Type B pancreatic cell (in vitro differentiated cells): ENCODE measurements at regions not wholly inside any gene's neighbourhood (a gene's known extent, or its start where the extent isn't known, plus 50 kb on each side); places are given as distances from the start of the nearest gene placed in this dataset.

ENCODE experiments used
- DNase-seq: peaks from one replicate; pipeline ENCODE4 v3.0.0; 2021; ENCODE audit warnings: mixed read lengths; ENCODE audit not compliant: unreplicated experiment; ENCODE audit errors: extremely low spot score
- H3K27ac Mint-ChIP-seq: 2 replicates; pipeline ENCODE4 v1.8.0; 2021; ENCODE audit warnings: mild to moderate bottlenecking, mixed read lengths
- H3K27me3 Mint-ChIP-seq: 2 replicates; pipeline ENCODE4 v1.8.0; 2021; ENCODE audit warnings: mixed read lengths
- H3K36me3 Mint-ChIP-seq: 2 replicates; pipeline ENCODE4 v1.8.0; 2021; ENCODE audit warnings: mixed read lengths
- H3K4me1 Mint-ChIP-seq: one replicate; pipeline ENCODE4 v1.8.0; 2021; ENCODE audit warnings: mixed read lengths; ENCODE audit not compliant: unreplicated experiment
- H3K4me3 Mint-ChIP-seq: 2 replicates; pipeline ENCODE4 v1.8.0; 2021; ENCODE audit warnings: mild to moderate bottlenecking, mixed read lengths
- H3K9me3 Mint-ChIP-seq: 2 replicates; pipeline ENCODE4 v1.8.0; 2021; ENCODE audit warnings: mixed read lengths
- CTCF ChIP-seq: fragments of 200-600 bp; sonication (generic); conservative IDR thresholded peaks from 2 replicates; pipeline ENCODE4 v1.5.0; 2021; ENCODE audit warnings: antibody characterized with exemption, mild to moderate bottlenecking

GRCh38 chr2:215697003-215697402 lies 261.1 kb upstream of the FN1 start:
- DNase-seq = no peak
- H3K4me1 Mint-ChIP-seq = peaks cover 25% of the 10 kb centered on the region

GRCh38 chr2:215695861-215696260 lies 260.0 kb upstream of the FN1 start:
- peaks cover 4% of the 10 kb centered on the region for H3K9me3 Mint-ChIP-seq
- no peaks in the 10 kb centered on the region for H3K27me3 Mint-ChIP-seq
- H3K27ac Mint-ChIP-seq = no peak overlapping the region
- no peak for TF ChIP-seq CTCF
- H3K4me1 Mint-ChIP-seq = peaks cover 31% of the 10 kb centered on the region
- no peaks in the 10 kb centered on the region for H3K36me3 Mint-ChIP-seq
- H3K4me3 Mint-ChIP-seq = no peak overlapping the region
- DNase-seq = no peak

More at GRCh38 chr2:215697003-215697402, 261.1 kb upstream of the FN1 start:
- Mint-ChIP-seq H3K27me3 (no peaks in the 10 kb centered on the region), H3K36me3 (no peaks in the 10 kb centered on the region), H3K27ac (no peak overlapping the region), H3K4me3 (no peak overlapping the region), H3K9me3 (peaks cover 4% of the 10 kb centered on the region)
- no peak for TF ChIP-seq CTCF

DNA sequence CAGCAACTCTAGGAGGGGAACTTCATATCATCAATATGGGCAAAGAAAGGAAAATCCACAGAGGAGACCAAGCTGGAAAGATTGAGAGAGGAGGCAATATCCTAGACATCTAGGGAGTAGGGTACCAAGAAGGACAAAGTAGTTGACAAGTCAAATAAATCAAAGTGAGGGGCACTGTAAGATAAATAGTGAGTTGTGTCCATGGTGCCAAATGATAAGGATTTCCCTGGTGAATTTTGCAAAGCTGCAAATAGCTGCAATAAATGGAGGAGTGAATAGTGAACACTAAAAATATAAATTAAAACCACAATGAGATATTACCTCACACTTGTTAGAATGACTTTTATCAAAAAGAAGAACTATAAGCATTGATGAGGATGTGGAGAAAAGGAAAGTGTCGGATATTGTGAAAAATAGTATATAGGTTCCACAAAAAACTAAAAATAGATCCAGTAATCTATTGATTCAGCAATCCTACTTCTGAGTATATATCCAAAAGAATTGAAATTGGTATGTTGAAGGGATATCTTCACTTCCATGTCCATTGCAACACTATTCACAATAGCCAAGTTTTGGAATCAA lies 258.2 kb upstream of the FN1 start:
- DNase-seq = no peak
- H3K4me1 Mint-ChIP-seq = peaks cover 22% of the 10 kb centered on the region
- no peak for TF ChIP-seq CTCF
- H3K27me3 Mint-ChIP-seq = no peaks in the 10 kb centered on the region
- H3K27ac Mint-ChIP-seq = no peak overlapping the region
- no peak overlapping the region for H3K4me3 Mint-ChIP-seq
- H3K36me3 Mint-ChIP-seq = no peaks in the 10 kb centered on the region
- H3K9me3 Mint-ChIP-seq = peaks cover 4% of the 10 kb centered on the region

GRCh38 chr2:215693193-215693998 lies 257.5 kb upstream of the FN1 start:
- DNase-seq = no peak
- no peaks in the 10 kb centered on the region for H3K27me3 Mint-ChIP-seq
- no peak for TF ChIP-seq CTCF
- H3K36me3 Mint-ChIP-seq = no peaks in the 10 kb centered on the region
- peaks cover 22% of the 10 kb centered on the region for H3K4me1 Mint-ChIP-seq
- peaks cover 4% of the 10 kb centered on the region for H3K9me3 Mint-ChIP-seq
- H3K4me3 Mint-ChIP-seq = no peak overlapping the region
- no peak overlapping the region for H3K27ac Mint-ChIP-seq

DNA sequence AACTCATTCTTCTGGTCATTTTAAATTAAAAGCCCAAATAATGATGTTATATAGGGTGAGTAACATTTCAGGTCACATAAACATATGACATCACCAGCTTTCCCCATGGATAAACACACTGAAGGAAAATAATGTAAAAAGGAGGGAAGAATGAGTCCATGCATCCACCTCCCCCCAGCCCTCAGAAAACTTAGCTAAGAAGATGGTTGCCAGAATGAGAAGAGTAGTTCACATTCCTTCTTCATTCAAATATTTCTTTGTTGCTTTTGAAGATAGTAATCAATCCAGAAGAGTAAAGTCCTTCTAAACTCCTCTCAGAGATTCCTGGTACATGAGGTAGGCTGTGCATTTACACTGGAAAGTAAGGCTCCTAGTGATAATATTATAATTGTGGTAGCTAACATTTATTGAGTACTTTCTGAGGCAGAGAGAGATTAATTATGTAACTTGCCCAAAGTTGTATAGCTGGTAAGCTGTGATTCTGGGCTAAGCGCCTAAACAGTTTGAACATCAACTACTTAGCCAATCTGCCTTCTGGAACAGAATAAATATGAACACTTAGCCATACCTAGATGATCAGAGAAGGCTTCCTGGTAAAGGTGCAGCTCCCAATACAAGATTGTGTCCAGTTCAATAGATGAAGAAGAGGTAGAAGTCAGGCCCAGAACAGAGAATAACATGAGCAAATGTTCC lies 256.7 kb upstream of the FN1 start:
- no peak overlapping the region for H3K4me3 Mint-ChIP-seq

More for the DNA sequence above, 256.7 kb upstream of the FN1 start:
- H3K27me3 Mint-ChIP-seq = no peaks in the 10 kb centered on the region
- peaks cover 24% of the 10 kb centered on the region for H3K4me1 Mint-ChIP-seq
- H3K9me3 Mint-ChIP-seq = peaks cover 4% of the 10 kb centered on the region
- no peak for TF ChIP-seq CTCF
- no peaks in the 10 kb centered on the region for H3K36me3 Mint-ChIP-seq
- H3K27ac Mint-ChIP-seq = no peak overlapping the region
- no peak for DNase-seq
